Mucosa of descending colon (tissue), 3 donors: ENCODE measurements at regions not wholly inside any gene's neighbourhood (a gene's known extent, or its start where the extent isn't known, plus 50 kb on each side); places are given as distances from the start of the nearest gene placed in this dataset.

Experiments
- ATAC-seq: fragments of 200-7000 bp; cut with Tn5 transposase; one replicate; pipeline ENCODE4 v1.9.1; 2020; ENCODE audit warnings: mild to moderate bottlenecking, moderate library complexity
- DNase-seq, 3 donors: peaks; one replicate each; pipeline ENCODE4 v3.0.0-alpha.2; 2020
- H3K36me3 ChIP-seq: fragments of 200-600 bp; one replicate; pipeline ENCODE4 v1.8.0; 2021; ENCODE audit warnings: low read depth, mild to moderate bottlenecking
- H3K4me1 ChIP-seq: fragments of 200-600 bp; one replicate; pipeline ENCODE4 v1.8.0; 2021; ENCODE audit warnings: low read depth, mild to moderate bottlenecking
- H3K4me3 ChIP-seq: fragments of 200-600 bp; one replicate; pipeline ENCODE4 v1.8.0; 2021; ENCODE audit warnings: mild to moderate bottlenecking
- H3K9me3 ChIP-seq: fragments of 200-600 bp; one replicate; pipeline ENCODE4 v1.8.0; 2021; ENCODE audit warnings: mild to moderate bottlenecking
- CTCF ChIP-seq: fragments of 200-600 bp; IDR thresholded peaks from one replicate; pipeline ENCODE4 v1.8.0; 2022; ENCODE audit warnings: antibody characterized with exemption, mild to moderate bottlenecking
- intact Hi-C, 2 donors: fragments of 100-400 bp; cut with DNase I in 1 of 2; cut with micrococcal nuclease in 1 of 2; formaldehyde crosslinking; loops; one replicate each; pipeline versions ENCODE4 v1.11.0 to v1.11.1; 2022; cut with DNase I, micrococcal nuclease
- donor health status: DM: no; HTN: no; CAD: no; lungs with moderate emphysema.
- donor health status: DM: no; HTN: no; CAD: no.
- donor health status: DM: no; HTN: yes; CAD: no.

- Histone ChIP-seq H3K4me3 (no peak overlapping the region), H3K36me3 (no peaks in the 10 kb centered on the region), H3K4me1 (no peaks in the 10 kb centered on the region), H3K9me3 (no peaks in the 10 kb centered on the region)
- DNase-seq, result no peak
- no peak for TF ChIP-seq CTCF
- ATAC-seq, result no peak
- intact Hi-C loops, result no loop called here
Observed at GRCh38 chr20:52372169-52372568, 180.6 kb upstream of the ZFP64 start.

- TF ChIP-seq CTCF, result no peak
- Histone ChIP-seq H3K4me1 (no peaks in the 10 kb centered on the region), H3K9me3 (no peaks in the 10 kb centered on the region), H3K36me3 (no peaks in the 10 kb centered on the region), H3K4me3 (no peak overlapping the region)
- DNase-seq (no peak), ATAC-seq (no peak)
- intact Hi-C loops, result no loop called here
Observed at GRCh38 chr20:52365688-52366087, 174.1 kb upstream of the ZFP64 start.

GRCh38 chr20:52364405-52364804 lies 172.8 kb upstream of the ZFP64 start:
- Histone ChIP-seq H3K9me3 (no peaks in the 10 kb centered on the region), H3K4me1 (no peaks in the 10 kb centered on the region), H3K4me3 (no peak overlapping the region), H3K36me3 (no peaks in the 10 kb centered on the region)
- intact Hi-C loops, result no loop called here
- DNase-seq, result no peak
- no peak for ATAC-seq
- TF ChIP-seq CTCF, result no peak

- ATAC-seq (no peak), DNase-seq (no peak)
- TF ChIP-seq CTCF, result no peak
- no peaks in the 10 kb centered on the region for H3K9me3 ChIP-seq
- H3K4me3 ChIP-seq, result no peak overlapping the region
- H3K4me1 ChIP-seq, result no peaks in the 10 kb centered on the region
- H3K36me3 ChIP-seq, result no peaks in the 10 kb centered on the region
- intact Hi-C loops, result no loop called here
Observed at GRCh38 chr20:52361650-52362049, 170.1 kb upstream of the ZFP64 start.

GRCh38 chr20:52349806-52350205 lies 158.2 kb upstream of the ZFP64 start:
- no peak for DNase-seq
- ATAC-seq, result no peak
- no peaks in the 10 kb centered on the region for H3K9me3 ChIP-seq
- no peaks in the 10 kb centered on the region for H3K36me3 ChIP-seq
- H3K4me1 ChIP-seq, result no peaks in the 10 kb centered on the region
- TF ChIP-seq CTCF, result no peak
- intact Hi-C loops, result no loop called here
- H3K4me3 ChIP-seq, result no peak overlapping the region

GRCh38 chr20:52348434-52348833 lies 156.9 kb upstream of the ZFP64 start:
- no peak overlapping the region for H3K4me3 ChIP-seq
- no peak for TF ChIP-seq CTCF
- ATAC-seq, result no peak

More at GRCh38 chr20:52348434-52348833, 156.9 kb upstream of the ZFP64 start:
- intact Hi-C loops, result no loop called here
- Histone ChIP-seq H3K4me1 (no peaks in the 10 kb centered on the region), H3K36me3 (no peaks in the 10 kb centered on the region), H3K9me3 (no peaks in the 10 kb centered on the region)
- no peak for DNase-seq
